22Rv1 (cell line): ENCODE measurements at regions not wholly inside any gene's neighbourhood (a gene's known extent, or its start where the extent isn't known, plus 50 kb on each side); places are given as distances from the start of the nearest gene placed in this dataset.

Experiments used
- H3K27ac ChIP-seq: fragments of 450-650 bp; 2 replicates; pipeline ENCODE4 v1.5.1; 2017
- ZFX ChIP-seq: fragments of 450-650 bp; IDR thresholded peaks from 2 replicates; pipeline ENCODE4 v1.6.1; 2017; ENCODE audit warnings: antibody characterized with exemption, borderline replicate concordance
- TF ChIP-seq, protein P1 (sequence below): fragments of 450-650 bp; IDR thresholded peaks from 2 replicates; pipeline ENCODE4 v1.5.1; 2017; ENCODE audit warnings: mild to moderate bottlenecking

DNA sequence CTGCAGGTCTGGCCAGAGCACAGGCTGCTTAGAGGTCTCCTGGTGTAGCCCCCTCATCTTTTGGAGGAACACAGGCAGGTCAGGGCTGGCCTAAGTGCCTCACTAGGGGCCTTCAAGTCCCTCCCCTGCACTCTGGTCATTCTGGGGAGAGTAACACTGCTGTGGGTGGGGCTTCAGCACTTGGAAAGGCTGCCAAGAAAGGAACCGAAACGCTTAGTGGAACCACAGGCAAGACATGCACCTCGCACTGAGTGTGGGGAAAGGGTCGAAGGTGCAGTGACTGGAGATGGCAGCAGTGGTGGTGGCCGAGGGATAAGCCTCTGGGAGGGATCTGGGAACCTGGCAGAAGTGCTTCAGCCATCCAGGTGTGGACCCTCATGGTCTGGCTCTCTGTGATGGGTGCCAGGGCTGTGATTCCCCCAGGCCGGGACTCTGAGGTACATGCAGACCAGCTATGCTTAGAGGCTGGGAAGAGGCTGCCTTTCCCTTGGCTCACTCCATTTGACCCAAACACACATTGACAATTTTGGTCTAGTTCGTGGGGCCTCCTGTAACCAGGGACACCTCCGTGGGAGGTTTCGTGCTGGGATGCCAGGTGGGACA is 182.9 kb upstream of the CSF3R start:
- no peak for TF ChIP-seq ZFX
- TF ChIP-seq, protein P1, sequence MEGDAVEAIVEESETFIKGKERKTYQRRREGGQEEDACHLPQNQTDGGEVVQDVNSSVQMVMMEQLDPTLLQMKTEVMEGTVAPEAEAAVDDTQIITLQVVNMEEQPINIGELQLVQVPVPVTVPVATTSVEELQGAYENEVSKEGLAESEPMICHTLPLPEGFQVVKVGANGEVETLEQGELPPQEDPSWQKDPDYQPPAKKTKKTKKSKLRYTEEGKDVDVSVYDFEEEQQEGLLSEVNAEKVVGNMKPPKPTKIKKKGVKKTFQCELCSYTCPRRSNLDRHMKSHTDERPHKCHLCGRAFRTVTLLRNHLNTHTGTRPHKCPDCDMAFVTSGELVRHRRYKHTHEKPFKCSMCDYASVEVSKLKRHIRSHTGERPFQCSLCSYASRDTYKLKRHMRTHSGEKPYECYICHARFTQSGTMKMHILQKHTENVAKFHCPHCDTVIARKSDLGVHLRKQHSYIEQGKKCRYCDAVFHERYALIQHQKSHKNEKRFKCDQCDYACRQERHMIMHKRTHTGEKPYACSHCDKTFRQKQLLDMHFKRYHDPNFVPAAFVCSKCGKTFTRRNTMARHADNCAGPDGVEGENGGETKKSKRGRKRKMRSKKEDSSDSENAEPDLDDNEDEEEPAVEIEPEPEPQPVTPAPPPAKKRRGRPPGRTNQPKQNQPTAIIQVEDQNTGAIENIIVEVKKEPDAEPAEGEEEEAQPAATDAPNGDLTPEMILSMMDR: no peak
- H3K27ac ChIP-seq: no peak overlapping the region

DNA sequence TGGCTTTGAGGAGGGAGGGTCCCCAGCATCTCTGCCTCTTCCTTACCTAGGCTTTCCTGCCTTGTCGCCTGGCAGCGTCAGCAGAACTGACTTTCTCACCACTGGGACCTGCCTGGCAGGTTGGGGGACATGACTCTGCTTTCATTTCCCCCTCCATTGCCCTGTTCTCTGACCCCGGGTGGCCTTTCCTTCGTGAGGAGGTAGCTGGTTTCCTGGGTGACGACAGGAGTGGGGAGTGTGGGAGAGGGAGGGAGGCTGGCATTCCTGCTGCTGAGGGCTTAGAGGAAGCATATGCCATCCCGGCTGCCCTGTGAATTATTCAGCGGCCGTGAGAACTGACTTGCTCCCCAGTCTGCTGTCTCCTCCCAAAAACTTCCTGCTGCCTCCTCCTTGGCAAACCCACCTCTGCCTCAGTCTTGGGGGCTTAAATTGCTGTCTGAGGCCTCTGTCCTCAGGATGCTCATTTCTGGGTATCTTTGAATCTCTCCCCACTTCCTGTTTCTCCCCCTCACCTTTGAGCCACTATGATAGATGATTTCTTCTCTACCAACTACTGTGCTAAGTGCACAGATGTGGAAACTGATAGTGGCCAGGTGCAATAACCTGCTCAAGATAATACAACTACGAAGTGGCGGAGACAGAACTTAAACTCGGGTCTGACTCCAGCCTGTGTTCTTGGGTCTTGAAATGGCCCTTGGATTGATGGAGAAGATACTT is 182.0 kb upstream of the CSF3R start:
- no peak overlapping the region for H3K27ac ChIP-seq
- no peak for TF ChIP-seq ZFX
- TF ChIP-seq, protein P1: no peak

DNA sequence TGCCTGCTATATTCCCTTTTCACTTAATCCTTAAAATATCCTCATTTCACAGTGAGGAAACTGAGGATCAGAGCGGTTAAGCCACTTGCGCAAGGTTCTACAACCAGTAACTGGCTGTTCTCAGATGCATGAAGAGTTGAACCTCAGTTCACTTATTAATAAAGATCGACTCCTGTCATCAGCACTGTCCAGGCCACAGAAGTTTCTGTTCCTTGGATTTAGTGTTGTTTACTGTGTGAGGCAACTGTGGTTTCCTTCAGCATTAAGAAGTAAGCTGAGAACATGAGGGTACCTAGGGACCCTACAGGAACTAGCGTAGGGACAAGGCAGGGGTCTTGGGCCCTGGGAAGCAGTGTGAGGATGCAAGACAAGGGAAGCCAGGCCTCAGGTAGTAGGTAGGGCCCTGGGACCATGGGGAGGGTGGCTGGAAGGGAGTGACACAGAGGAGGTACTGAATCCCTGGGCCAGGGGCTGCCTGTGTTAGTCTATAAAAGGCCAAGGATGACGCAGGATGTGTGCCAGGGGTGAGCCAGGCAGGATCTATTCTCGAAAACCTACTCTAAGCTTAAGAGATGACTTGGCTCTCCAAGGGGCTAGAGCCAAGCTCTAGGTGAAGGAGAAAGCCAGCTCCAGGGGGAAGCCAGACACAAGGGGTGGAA is 181.2 kb upstream of the CSF3R start:
- H3K27ac ChIP-seq: no peak overlapping the region

DNA sequence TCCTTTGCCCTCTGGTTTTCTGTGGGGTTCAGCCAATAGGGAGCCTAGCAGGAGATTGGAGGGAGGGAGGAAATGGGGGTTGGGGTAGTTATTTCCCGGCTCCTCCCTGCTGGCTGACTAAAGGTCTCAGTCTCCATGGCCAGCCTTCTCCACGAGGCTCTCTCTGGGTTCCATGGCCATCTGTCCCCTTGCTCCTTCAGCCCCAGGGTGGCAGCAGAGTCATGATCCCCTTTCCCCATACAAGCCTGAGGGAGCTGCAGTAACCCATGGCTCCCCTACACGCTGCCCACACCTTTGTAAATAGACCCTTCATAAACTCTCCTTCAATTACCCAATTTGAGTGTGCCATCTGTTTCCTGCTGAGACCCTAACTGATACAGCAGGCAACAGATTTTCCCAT is 176.1 kb upstream of the CSF3R start:
- TF ChIP-seq, protein P1: no peak
- TF ChIP-seq ZFX: no peak
- no peak overlapping the region for H3K27ac ChIP-seq

More for the DNA sequence above, 181.2 kb upstream of the CSF3R start:
- TF ChIP-seq ZFX: no peak

DNA sequence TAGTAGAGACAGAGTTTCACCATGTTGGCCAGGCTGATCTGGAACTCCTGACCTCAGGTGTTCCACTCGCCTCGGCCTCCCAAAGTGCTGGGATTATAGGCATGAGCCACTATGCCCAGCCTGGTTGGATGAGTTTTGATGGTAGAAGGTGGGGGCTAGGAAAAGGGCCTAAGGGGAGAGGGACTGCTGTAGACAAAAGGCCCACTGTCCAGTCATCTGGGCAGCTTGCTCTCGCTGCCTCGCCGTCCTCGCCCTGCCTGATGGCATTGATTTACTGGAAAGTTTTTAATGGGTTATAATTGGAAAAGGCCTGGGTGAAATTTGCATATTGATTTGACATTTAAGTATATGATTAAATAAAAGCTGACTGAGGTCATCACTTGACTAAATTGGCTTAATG is 175.1 kb upstream of the CSF3R start:
- TF ChIP-seq, protein P1: no peak
- no peak for TF ChIP-seq ZFX
- H3K27ac ChIP-seq: no peak overlapping the region

DNA sequence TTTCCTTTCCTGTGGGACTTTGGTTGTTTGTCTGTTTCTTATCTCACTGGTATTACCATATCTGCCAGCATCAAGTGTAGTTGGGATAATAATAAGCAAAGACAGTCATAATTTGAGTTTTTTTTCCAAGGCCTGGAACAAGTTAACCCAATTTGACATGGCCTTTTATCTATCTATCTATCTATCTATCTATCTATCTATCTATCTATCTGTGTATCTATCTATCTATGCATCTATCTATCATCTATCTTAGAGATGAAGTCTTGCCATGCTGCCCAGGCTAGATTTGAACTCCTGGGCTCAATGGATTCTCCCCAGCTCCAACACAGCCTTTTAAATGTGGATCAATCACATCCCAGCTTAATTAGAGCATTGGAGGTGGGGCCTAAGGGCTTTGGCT is 174.1 kb upstream of the CSF3R start:
- TF ChIP-seq, protein P1: no peak
- TF ChIP-seq ZFX: no peak
- H3K27ac ChIP-seq: no peak overlapping the region

DNA sequence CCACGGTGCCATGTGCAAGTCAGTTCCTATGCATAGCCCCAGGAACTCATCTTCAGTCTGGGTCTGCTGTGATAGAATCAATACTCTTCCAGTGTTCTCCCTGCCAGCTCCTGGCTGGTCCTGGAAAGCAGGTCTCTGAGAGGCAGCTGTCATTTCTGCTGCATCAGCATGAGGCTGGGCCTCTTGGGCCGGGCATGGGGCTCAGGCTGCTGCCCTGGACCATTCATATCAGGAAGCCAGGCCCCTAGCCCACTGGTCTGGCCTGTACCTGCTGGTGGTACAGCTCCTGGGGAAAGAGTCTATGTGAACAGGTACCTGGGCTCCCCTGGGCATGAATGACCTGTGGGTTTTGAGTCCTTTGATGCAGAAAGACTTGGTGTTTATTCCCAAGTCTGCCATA is 173.6 kb upstream of the CSF3R start:
- no peak overlapping the region for H3K27ac ChIP-seq
- TF ChIP-seq, protein P1: no peak
- no peak for TF ChIP-seq ZFX
